ENCODE measurements at regions not wholly inside any gene's neighbourhood (a gene's known extent, or its start where the extent isn't known, plus 50 kb on each side); places are given as distances from the start of the nearest gene placed in this dataset.

GRCh38 chr4:112767386-112767785, 130.4 kb downstream of the LARP7 start:
- Histone ChIP-seq H3K4me2 (ENCODE audit: control insufficient read depth, extremely low read depth, insufficient read depth, low read depth, low read length) (no peak overlapping the region), H3K9ac (ENCODE audit: control insufficient read depth, extremely low read depth, insufficient read depth, low read length) (no peak overlapping the region), H3K9me3 (ENCODE audit: control insufficient read depth, low read depth, low read length) (no peaks in the 10 kb centered on the region), H4K20me1 (ENCODE audit: control insufficient read depth, extremely low read depth, insufficient read depth, low read length) (no peaks in the 10 kb centered on the region), H3K27me3 (ENCODE audit: control insufficient read depth, extremely low read depth, insufficient read depth, low read length) (no peaks in the 10 kb centered on the region), H3K4me1 (ENCODE audit: control insufficient read depth, extremely low read depth, insufficient read depth, low read length) (no peaks in the 10 kb centered on the region), H3K79me2 (ENCODE audit: control insufficient read depth, insufficient read depth, low read length) (no peaks in the 10 kb centered on the region), H3K36me3 (ENCODE audit: control insufficient read depth in 2 of 2, extremely low read depth in 1 of 2, insufficient read depth in 2 of 2, low read length in 2 of 2) (no peaks in the 10 kb centered on the region), H3K27ac (ENCODE audit: control insufficient read depth, insufficient read depth, low read length) (no peak overlapping the region), H3K4me3 (ENCODE audit: control insufficient read depth in 2 of 3, extremely low read depth in 1 of 3, insufficient read depth in 2 of 3, low read depth in 1 of 3, low read length in 3 of 3) (no peak overlapping the region), H2AFZ (ENCODE audit: control insufficient read depth, low read length) (no peak overlapping the region), H3K9me1 (ENCODE audit: control insufficient read depth, extremely low read depth, insufficient read depth, low read length) (no peaks in the 10 kb centered on the region)
- TF ChIP-seq EZH2 (IDR thresholded peaks at IDR 0.05; ENCODE audit: low read length) = no peak
- TF ChIP-seq CTCF (optimal IDR thresholded peaks at IDR 0.05 in 1 of 3, IDR thresholded peaks at IDR 0.05 in 1 of 3, conservative IDR thresholded peaks at IDR 0.05 in 1 of 3; ENCODE audit: extremely low read depth in 1 of 3, insufficient read depth in 2 of 3, low read length in 3 of 3) = no peak
- FAIRE-seq (no peak), DNase-seq (ENCODE audit: low read depth, low spot score) (no peak)
- dilution Hi-C loops (cut with MboI; ENCODE audit: extremely low pct_ligation_motif_present, low sequenced_read_pairs) = no loop called here

GRCh38 chr4:112770114-112770513, 133.2 kb downstream of the LARP7 start:
- FAIRE-seq = no peak
- TF ChIP-seq CTCF (optimal IDR thresholded peaks at IDR 0.05 in 1 of 3, IDR thresholded peaks at IDR 0.05 in 1 of 3, conservative IDR thresholded peaks at IDR 0.05 in 1 of 3; ENCODE audit: extremely low read depth in 1 of 3, insufficient read depth in 2 of 3, low read length in 3 of 3) = no peak
- TF ChIP-seq EZH2 (IDR thresholded peaks at IDR 0.05; ENCODE audit: low read length) = no peak
- H3K9ac ChIP-seq (ENCODE audit: control insufficient read depth, extremely low read depth, insufficient read depth, low read length) = no peak overlapping the region
- H2AFZ ChIP-seq (ENCODE audit: control insufficient read depth, low read length) = no peak overlapping the region
- no peak overlapping the region for H3K4me3 ChIP-seq (ENCODE audit: control insufficient read depth in 2 of 3, extremely low read depth in 1 of 3, insufficient read depth in 2 of 3, low read depth in 1 of 3, low read length in 3 of 3)
- dilution Hi-C loops (cut with MboI; ENCODE audit: extremely low pct_ligation_motif_present, low sequenced_read_pairs) = no loop called here
- no peaks in the 10 kb centered on the region for H3K27me3 ChIP-seq (ENCODE audit: control insufficient read depth, extremely low read depth, insufficient read depth, low read length)
- no peaks in the 10 kb centered on the region for H3K4me1 ChIP-seq (ENCODE audit: control insufficient read depth, extremely low read depth, insufficient read depth, low read length)
- no peak for DNase-seq (ENCODE audit: low read depth, low spot score)
- H3K79me2 ChIP-seq (ENCODE audit: control insufficient read depth, insufficient read depth, low read length) = no peaks in the 10 kb centered on the region
- H3K27ac ChIP-seq (ENCODE audit: control insufficient read depth, insufficient read depth, low read length) = no peak overlapping the region
- H3K36me3 ChIP-seq (ENCODE audit: control insufficient read depth in 2 of 2, extremely low read depth in 1 of 2, insufficient read depth in 2 of 2, low read length in 2 of 2) = no peaks in the 10 kb centered on the region
- no peaks in the 10 kb centered on the region for H4K20me1 ChIP-seq (ENCODE audit: control insufficient read depth, extremely low read depth, insufficient read depth, low read length)
- no peaks in the 10 kb centered on the region for H3K9me1 ChIP-seq (ENCODE audit: control insufficient read depth, extremely low read depth, insufficient read depth, low read length)
- no peak overlapping the region for H3K4me2 ChIP-seq (ENCODE audit: control insufficient read depth, extremely low read depth, insufficient read depth, low read depth, low read length)
- H3K9me3 ChIP-seq (ENCODE audit: control insufficient read depth, low read depth, low read length) = no peaks in the 10 kb centered on the region

All from keratinocyte (primary cell).